NB4 (cell line): ENCODE measurements at regions not wholly inside any gene's neighbourhood (a gene's known extent, or its start where the extent isn't known, plus 50 kb on each side); places are given as distances from the start of the nearest gene placed in this dataset.
A peak's percentile ranks its signal among the peaks of the same experiment; 100 is the strongest.

ENCODE experiments used
- DNase-seq: peaks from one replicate; pipeline ENCODE4 v3.0.0; 2010; ENCODE audit warnings: low read depth
- H3K4me3 ChIP-seq: one replicate; pipeline ENCODE4 v1.5.1; 2011; ENCODE audit warnings: mild to moderate bottlenecking, low read depth, low read length, moderate library complexity
- CTCF ChIP-seq: IDR thresholded peaks from one replicate; pipeline ENCODE4 v1.5.1; 2012; ENCODE audit warnings: low read depth, low read length
- MYC ChIP-seq: IDR thresholded peaks from 2 replicates; pipeline ENCODE4 v1.6.1; 2011; ENCODE audit warnings: low read depth, low read length
- POLR2A ChIP-seq: IDR thresholded peaks from 2 replicates; pipeline ENCODE4 v1.6.1; 2011; ENCODE audit warnings: mild to moderate bottlenecking; ENCODE audit not compliant: insufficient read length; ENCODE audit errors: extremely low read depth
- TF ChIP-seq, protein P1 (sequence below): IDR thresholded peaks from 2 replicates; pipeline ENCODE4 v1.6.1; 2011; ENCODE audit warnings: low read depth, low read length

GRCh38 chr13:55230570-55230908 is 1910.2 kb upstream of the PRR20A start:
- DNase-seq: no peak
- TF ChIP-seq POLR2A (no peak), CTCF (no peak), MYC (no peak)
- TF ChIP-seq, protein P1, sequence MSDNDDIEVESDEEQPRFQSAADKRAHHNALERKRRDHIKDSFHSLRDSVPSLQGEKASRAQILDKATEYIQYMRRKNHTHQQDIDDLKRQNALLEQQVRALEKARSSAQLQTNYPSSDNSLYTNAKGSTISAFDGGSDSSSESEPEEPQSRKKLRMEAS: no peak

GRCh38 chr13:55234311-55234710 is 1906.4 kb upstream of the PRR20A start:
- H3K4me3 ChIP-seq: no peak overlapping the region
- no peak for TF ChIP-seq CTCF
- TF ChIP-seq, protein P1: no peak
- TF ChIP-seq POLR2A: no peak
- no peak for TF ChIP-seq MYC
- DNase-seq: no peak

More at GRCh38 chr13:55230570-55230908, 1910.2 kb upstream of the PRR20A start:
- no peak overlapping the region for H3K4me3 ChIP-seq

GRCh38 chr13:55245005-55245644 is 1895.6 kb upstream of the PRR20A start:
- DNase-seq: peak; percentile 74
- TF ChIP-seq, protein P1: no peak
- TF ChIP-seq CTCF: peak; percentile 82
- no peak for TF ChIP-seq POLR2A
- no peak for TF ChIP-seq MYC
- H3K4me3 ChIP-seq: no peak overlapping the region

DNA sequence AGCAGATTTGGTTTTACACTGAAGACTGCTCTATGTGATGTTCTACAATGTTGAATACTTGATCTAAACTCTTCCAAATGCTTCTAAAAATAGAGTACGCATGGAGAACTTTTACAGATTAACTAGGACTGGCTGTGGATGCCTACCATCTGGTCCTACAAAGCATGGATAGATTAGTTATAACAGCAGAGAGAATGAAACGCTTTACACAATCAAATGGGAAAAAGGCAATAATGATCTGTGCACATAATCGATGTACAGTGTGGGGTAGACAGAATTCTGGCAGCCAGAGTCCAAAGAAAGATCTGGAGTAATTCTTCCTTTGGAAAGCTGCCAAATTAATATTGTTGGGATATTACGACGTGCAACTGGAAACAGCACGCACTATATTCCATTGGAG is 1885.5 kb upstream of the PRR20A start:
- no peak for DNase-seq
- no peak overlapping the region for H3K4me3 ChIP-seq
- TF ChIP-seq CTCF: no peak

DNA sequence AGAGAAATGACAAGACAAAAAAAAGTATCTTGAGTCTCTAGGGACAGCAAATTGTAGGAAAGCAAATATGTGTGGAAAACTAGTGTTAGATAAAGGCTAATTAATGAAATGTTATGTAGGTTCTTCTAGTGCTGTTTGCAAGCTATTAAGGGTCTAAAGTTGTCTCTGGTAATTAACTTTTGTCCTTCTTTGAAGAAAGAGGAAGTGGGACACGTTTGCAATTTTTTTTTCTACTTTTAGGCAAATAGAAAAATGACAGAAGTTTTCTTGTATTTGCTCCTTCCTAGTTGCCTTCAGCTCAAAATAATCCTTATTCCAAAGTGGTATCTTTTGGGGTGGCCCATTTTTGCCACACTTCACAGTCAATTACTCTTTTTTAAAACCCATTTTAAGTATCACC is 1877.7 kb upstream of the PRR20A start:
- no peak for TF ChIP-seq MYC
- TF ChIP-seq POLR2A: no peak
- TF ChIP-seq CTCF: no peak
- TF ChIP-seq, protein P1: no peak
- H3K4me3 ChIP-seq: no peak overlapping the region
- peak; percentile 7 for DNase-seq

DNA sequence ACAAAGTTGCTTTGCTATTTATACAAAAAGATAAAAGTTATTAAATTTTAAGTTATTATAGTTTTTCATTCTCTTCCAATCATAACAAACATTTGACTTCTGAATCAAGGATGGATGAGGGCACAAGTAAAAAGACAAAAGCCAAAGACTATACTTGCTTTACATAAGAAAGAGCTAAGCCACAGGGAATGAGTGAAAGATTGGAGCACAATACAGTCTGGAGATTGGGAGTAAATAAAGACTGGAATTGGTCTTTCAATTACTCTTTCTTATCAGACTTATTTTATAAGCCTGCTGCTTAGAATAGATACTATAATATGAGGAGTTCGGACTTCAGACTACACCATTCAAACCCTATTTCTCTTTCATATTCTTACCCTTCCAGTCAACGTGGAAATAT is 1874.1 kb upstream of the PRR20A start:
- TF ChIP-seq CTCF (no peak), MYC (no peak), POLR2A (no peak)
- TF ChIP-seq, protein P1: no peak
- no peak for DNase-seq
- no peak overlapping the region for H3K4me3 ChIP-seq
